Hematopoietic multipotent progenitor cell treated with erythropoietin and hydrocortisone succinate and interleukin-3 and kit ligand, for 15 days (in vitro differentiated cells): ENCODE measurements at regions not wholly inside any gene's neighbourhood (a gene's known extent, or its start where the extent isn't known, plus 50 kb on each side); places are given as distances from the start of the nearest gene placed in this dataset.

Experiments
- DNase-seq: peaks from one replicate; pipeline ENCODE4 v3.0.0-alpha.2; 2015; ENCODE audit warnings: low spot score

GRCh38 chr13:80590551-80590950 lies 249.6 kb upstream of the SPRY2 start:
- DNase-seq, result no peak

GRCh38 chr13:80586356-80586755 lies 245.4 kb upstream of the SPRY2 start:
- no peak for DNase-seq

- DNase-seq, result no peak
Measured at GRCh38 chr13:80585531-80585930, 244.6 kb upstream of the SPRY2 start.

GRCh38 chr13:80584785-80585184 lies 243.9 kb upstream of the SPRY2 start:
- DNase-seq, result no peak

GRCh38 chr13:80584306-80584705 lies 243.4 kb upstream of the SPRY2 start:
- DNase-seq, result no peak

GRCh38 chr13:80577926-80578670 lies 237.2 kb upstream of the SPRY2 start:
- DNase-seq, result no peak

- DNase-seq, result no peak
Measured at GRCh38 chr13:80577285-80577684, 236.4 kb upstream of the SPRY2 start.

GRCh38 chr13:80574113-80574850 lies 233.4 kb upstream of the SPRY2 start:
- DNase-seq, result no peak

GRCh38 chr13:80572923-80573316 lies 232.0 kb upstream of the SPRY2 start:
- no peak for DNase-seq

GRCh38 chr13:80572308-80572922 lies 231.5 kb upstream of the SPRY2 start:
- no peak for DNase-seq

- no peak for DNase-seq
Measured at GRCh38 chr13:80571346-80572307, 230.7 kb upstream of the SPRY2 start.

GRCh38 chr13:80563439-80563838 lies 222.5 kb upstream of the SPRY2 start:
- DNase-seq, result no peak

GRCh38 chr13:80562433-80563156 lies 221.7 kb upstream of the SPRY2 start:
- no peak for DNase-seq

GRCh38 chr13:80560609-80561008 lies 219.7 kb upstream of the SPRY2 start:
- no peak for DNase-seq

- no peak for DNase-seq
Measured at GRCh38 chr13:80559944-80560343, 219.0 kb upstream of the SPRY2 start.

GRCh38 chr13:80558074-80558473 lies 217.1 kb upstream of the SPRY2 start:
- DNase-seq, result no peak

- DNase-seq, result no peak
Measured at GRCh38 chr13:80555796-80556678, 215.1 kb upstream of the SPRY2 start.

- DNase-seq, result no peak
Measured at GRCh38 chr13:80552851-80553440, 212.0 kb upstream of the SPRY2 start.

- no peak for DNase-seq
Measured at GRCh38 chr13:80551650-80552497, 210.9 kb upstream of the SPRY2 start.
